ENCODE measurements at regions not wholly inside any gene's neighbourhood (a gene's known extent, or its start where the extent isn't known, plus 50 kb on each side); places are given as distances from the start of the nearest gene placed in this dataset.
"Not testable (repeated sequence)": the region's sequence is repeated elsewhere in the genome, so short reads cannot be mapped to it uniquely, and the experiment has no call there.

GRCh38 chr5:40453689-40454088 lies 226.0 kb upstream of the PTGER4 start:
- DNase-seq (ENCODE audit: extremely low read depth, low read depth, low spot score): no peak

DNA sequence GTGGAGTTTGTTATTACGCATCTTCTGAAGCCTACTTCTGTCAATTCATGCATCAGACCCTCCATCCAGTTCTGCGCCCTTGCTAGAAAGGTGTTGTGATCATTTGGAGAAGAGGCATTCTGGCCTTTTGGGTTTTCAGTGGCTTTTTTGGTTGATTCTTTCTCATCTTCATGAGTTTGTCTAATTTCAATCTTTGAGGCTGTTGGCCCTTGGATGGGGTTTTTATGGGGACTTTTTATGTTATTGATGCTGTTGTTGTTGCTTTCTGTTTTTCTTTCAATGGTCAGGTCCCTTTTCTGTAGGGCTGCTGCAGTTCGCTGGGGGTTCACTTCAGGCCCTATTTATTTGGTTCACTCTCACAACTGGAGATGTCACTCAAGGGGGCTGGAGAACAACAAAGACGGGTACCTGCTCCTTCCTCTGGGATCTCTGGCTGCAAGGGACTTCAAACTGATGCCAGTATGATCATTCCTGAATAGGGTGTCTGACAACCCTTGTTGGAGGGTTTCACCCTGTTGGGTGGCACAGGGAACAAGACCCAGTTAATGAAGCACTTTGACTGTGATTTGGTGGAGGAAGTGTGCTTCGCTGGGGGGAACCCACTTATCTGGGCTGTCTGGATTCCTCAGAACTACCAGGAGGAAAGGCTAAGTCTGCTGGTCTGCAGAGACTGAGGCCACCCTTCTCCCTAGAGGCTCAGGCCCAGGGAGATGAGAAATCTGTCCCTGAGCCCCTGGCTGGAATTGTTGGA lies 226.7 kb upstream of the PTGER4 start:
- no peak for DNase-seq (ENCODE audit: extremely low read depth, low read depth, low spot score)

- no peak for DNase-seq (ENCODE audit: extremely low read depth, low read depth, low spot score)
These were observed 232.3 kb upstream of the PTGER4 start for GRCh38 chr5:40447438-40447837.

DNA sequence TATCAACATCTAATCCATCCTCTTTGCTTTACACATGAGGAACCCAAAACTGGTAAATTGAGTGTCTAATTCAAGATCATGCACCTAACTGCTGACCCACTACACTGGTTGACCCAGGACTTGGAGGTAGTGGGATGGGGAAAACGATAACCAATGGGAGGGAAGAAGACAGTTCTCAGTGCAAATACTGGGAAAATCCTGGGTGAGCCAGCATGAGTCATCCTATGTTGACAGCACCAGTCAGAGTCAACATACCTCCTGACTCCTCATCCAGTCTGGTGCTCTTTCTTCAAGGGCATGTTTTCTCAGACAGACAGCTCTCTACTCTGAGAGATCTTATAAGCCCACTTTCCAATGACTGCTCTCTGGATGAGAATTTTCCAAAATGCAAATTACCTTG lies 232.8 kb upstream of the PTGER4 start:
- no peak for DNase-seq (ENCODE audit: extremely low read depth, low read depth, low spot score)

- DNase-seq (ENCODE audit: extremely low read depth, low read depth, low spot score): no peak
These were observed 237.4 kb upstream of the PTGER4 start for GRCh38 chr5:40442346-40442745.

- no peak for DNase-seq (ENCODE audit: extremely low read depth, low read depth, low spot score)
These were observed 238.0 kb upstream of the PTGER4 start for GRCh38 chr5:40441733-40442132.

DNA sequence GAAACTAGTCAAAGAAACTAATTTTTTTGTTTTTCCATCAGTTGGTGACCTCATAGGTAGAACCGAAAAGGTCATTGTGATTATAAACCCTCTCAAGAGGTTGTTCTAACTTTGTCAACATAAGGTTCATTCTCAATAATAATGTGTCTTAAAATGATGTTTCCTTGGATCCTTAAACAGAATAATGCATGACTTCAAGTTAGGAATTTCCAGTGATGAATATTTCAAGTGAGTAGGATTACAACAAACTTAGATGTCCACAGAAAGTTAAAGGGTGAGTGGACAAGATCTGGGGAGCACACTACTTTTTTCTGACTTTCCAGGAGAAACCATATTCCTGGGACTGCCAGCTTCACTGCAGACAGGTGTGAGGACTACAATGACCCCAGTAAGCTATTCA lies 239.0 kb upstream of the PTGER4 start:
- DNase-seq (ENCODE audit: extremely low read depth, low read depth, low spot score): no peak

GRCh38 chr5:40439103-40439502 lies 240.6 kb upstream of the PTGER4 start:
- DNase-seq (ENCODE audit: extremely low read depth, low read depth, low spot score): not testable (repeated sequence)

GRCh38 chr5:40438646-40439045 lies 241.1 kb upstream of the PTGER4 start:
- DNase-seq (ENCODE audit: extremely low read depth, low read depth, low spot score): not testable (repeated sequence)

- no peak for DNase-seq (ENCODE audit: extremely low read depth, low read depth, low spot score)
These were observed 242.3 kb upstream of the PTGER4 start for GRCh38 chr5:40437452-40437861.

GRCh38 chr5:40436535-40437237 lies 243.0 kb upstream of the PTGER4 start:
- DNase-seq (ENCODE audit: extremely low read depth, low read depth, low spot score): no peak

DNA sequence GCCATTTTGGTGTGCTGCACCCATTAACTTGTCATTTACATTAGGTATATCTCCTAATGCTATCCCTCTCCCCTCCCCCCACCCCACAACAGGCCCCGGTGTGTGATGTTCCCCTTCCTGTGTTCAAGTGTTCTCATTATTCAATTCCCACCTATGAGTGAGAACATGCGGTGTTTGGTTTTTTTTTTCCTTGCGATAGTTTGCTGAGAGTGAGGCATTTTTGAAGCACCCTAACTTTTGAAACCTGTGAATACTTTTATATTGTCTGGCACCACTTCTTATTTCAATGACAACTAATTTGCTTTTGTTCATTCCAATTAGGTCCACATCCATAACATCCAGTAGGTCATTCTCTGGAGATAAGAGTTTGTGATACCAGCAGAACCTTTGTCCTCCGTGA lies 244.0 kb upstream of the PTGER4 start:
- DNase-seq (ENCODE audit: extremely low read depth, low read depth, low spot score): not testable (repeated sequence)

GRCh38 chr5:40432836-40433235 lies 246.9 kb upstream of the PTGER4 start:
- DNase-seq (ENCODE audit: extremely low read depth, low read depth, low spot score): no peak

GRCh38 chr5:40431734-40432133 lies 248.0 kb upstream of the PTGER4 start:
- no peak for DNase-seq (ENCODE audit: extremely low read depth, low read depth, low spot score)

- DNase-seq (ENCODE audit: extremely low read depth, low read depth, low spot score): no peak
These were observed 249.5 kb upstream of the PTGER4 start for GRCh38 chr5:40430101-40430710.

DNA sequence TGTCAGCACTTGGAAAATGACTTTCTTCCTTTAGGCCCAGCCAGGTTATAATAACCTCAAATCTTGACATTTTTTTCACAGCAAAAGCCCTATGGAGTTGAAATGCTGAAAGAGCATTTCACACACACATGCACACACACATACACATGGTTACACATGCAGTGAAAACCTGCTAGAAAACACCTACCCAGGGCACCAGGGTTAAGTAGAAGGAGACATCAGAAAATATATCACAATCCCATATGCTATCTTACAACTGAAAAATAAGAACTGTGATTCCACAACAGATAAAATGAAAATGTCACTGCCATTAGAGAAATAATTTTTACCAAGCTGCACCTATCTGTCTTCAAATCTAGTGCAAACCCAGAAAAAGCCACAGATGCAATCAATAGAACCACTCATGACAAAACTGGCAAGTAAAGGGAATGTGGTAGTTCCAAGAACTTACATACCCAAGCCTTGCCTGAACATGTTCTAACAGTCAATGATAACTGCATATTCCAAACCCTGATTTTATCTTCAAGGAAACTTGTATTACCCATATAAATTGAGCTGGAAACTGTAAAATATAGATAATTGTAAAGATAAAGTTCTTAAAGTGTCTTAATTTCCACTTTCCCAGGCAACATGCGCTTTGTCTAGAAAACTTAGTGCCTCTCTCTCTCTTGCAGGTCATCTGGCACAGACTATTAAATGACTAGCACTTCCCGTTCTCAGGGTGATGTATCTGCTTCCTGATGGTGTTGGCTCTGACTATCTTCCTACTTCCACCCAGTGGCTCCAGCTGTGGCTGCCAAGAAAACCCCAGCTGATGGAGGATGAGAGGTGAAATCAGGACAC lies 250.2 kb upstream of the PTGER4 start:
- DNase-seq (ENCODE audit: extremely low read depth, low read depth, low spot score): peak; percentile 47

GRCh38 chr5:40428815-40429214 lies 250.9 kb upstream of the PTGER4 start:
- no peak for DNase-seq (ENCODE audit: extremely low read depth, low read depth, low spot score)

GRCh38 chr5:40428126-40428525 lies 251.6 kb upstream of the PTGER4 start:
- DNase-seq (ENCODE audit: extremely low read depth, low read depth, low spot score): no peak

DNA sequence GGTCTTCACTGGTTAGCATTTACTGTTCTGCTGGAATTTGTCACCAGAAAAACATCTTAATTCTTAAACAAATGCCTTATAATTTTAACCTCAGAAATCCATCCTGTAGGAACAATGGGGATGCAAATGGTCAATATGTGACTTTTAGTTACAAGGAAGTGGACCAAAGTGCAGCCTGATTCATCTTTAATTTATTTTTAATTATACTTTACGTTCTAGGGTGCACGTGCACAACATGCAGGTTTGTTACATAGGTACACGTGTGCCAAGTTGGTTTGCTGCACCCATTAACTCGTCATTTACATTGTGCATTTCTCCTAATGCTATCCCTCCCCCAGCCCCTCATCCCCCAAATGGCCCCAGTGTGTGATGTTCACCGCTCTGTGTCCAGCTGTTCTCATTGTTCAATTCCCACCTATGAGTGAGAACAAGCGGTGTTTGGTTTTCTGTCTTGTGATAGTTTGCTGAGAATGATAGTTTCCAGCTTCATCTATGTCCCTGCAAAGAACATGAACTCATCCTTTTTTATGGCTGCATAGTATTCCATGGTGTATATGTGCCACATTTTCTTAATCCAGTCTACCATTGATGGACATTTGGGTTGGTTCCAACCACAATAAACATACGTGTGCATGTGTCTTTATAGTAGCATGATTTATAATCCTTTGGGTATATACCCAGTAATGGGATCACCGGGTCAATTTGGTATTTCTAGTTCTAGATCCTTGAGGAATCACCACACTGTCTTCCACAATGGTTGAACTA lies 262.5 kb upstream of the PTGER4 start:
- not testable (repeated sequence) for DNase-seq (ENCODE audit: extremely low read depth, low read depth, low spot score)

GRCh38 chr5:40416588-40416987 lies 263.1 kb upstream of the PTGER4 start:
- no peak for DNase-seq (ENCODE audit: extremely low read depth, low read depth, low spot score)

Data from glomerular endothelial cell (primary cell).